Stomach (tissue), 4 donors: ENCODE measurements at regions not wholly inside any gene's neighbourhood (a gene's known extent, or its start where the extent isn't known, plus 50 kb on each side); places are given as distances from the start of the nearest gene placed in this dataset.

ENCODE experiments used
- POLR2A ChIP-seq, 4 donors: fragments of 450-650 bp; IDR thresholded peaks; one replicate each; pipeline ENCODE4 v1.6.1; 2016; ENCODE audit warnings: antibody characterized with exemption in 4 of 4, control low read depth in 2 of 4, mild to moderate bottlenecking in 1 of 4, moderate library complexity in 1 of 4
- POLR2AphosphoS5 ChIP-seq, 3 donors: sonication (generic); formaldehyde crosslinking; IDR thresholded peaks; one replicate each; pipeline ENCODE4 v1.6.1; 2016; ENCODE audit warnings: antibody characterized with exemption in 3 of 3

- no peak for TF ChIP-seq POLR2AphosphoS5 (IDR thresholded peaks at IDR 0.05)
- TF ChIP-seq POLR2A (IDR thresholded peaks at IDR 0.05) = no peak
Measured at GRCh38 chr4:64737026-64737853, 328.0 kb upstream of the TECRL start.
